SU-DHL-6 (cell line): ENCODE measurements at regions not wholly inside any gene's neighbourhood (a gene's known extent, or its start where the extent isn't known, plus 50 kb on each side); places are given as distances from the start of the nearest gene placed in this dataset.

Experiments
- EZH2phosphoT487 ChIP-seq: fragments of 200-600 bp; sonication (generic), shearing (Covaris generic); conservative IDR thresholded peaks from 2 replicates; pipeline ENCODE4 v1.6.1; 2018; ENCODE audit warnings: mild to moderate bottlenecking, antibody characterized with exemption, low read length, moderate library complexity, mixed read lengths
- TF ChIP-seq, protein P1 (sequence below): fragments of 200-600 bp; sonication (generic); IDR thresholded peaks from one replicate; pipeline ENCODE4 v1.5.1; 2017; ENCODE audit warnings: antibody characterized with exemption, mild to moderate bottlenecking, low read length, moderate library complexity; ENCODE audit not compliant: insufficient read depth, poor library complexity, severe bottlenecking

- TF ChIP-seq, protein P1, sequence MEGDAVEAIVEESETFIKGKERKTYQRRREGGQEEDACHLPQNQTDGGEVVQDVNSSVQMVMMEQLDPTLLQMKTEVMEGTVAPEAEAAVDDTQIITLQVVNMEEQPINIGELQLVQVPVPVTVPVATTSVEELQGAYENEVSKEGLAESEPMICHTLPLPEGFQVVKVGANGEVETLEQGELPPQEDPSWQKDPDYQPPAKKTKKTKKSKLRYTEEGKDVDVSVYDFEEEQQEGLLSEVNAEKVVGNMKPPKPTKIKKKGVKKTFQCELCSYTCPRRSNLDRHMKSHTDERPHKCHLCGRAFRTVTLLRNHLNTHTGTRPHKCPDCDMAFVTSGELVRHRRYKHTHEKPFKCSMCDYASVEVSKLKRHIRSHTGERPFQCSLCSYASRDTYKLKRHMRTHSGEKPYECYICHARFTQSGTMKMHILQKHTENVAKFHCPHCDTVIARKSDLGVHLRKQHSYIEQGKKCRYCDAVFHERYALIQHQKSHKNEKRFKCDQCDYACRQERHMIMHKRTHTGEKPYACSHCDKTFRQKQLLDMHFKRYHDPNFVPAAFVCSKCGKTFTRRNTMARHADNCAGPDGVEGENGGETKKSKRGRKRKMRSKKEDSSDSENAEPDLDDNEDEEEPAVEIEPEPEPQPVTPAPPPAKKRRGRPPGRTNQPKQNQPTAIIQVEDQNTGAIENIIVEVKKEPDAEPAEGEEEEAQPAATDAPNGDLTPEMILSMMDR, result no peak
- no peak for TF ChIP-seq EZH2phosphoT487
Observed at GRCh38 chr3:102979682-102980354, 545.0 kb downstream of the ZPLD1 start.
